GM21786 (cell line): ENCODE measurements at regions not wholly inside any gene's neighbourhood (a gene's known extent, or its start where the extent isn't known, plus 50 kb on each side); places are given as distances from the start of the nearest gene placed in this dataset.

Source experiments
- ATAC-seq: cut with Tn5 transposase; IDR thresholded peaks from one replicate; pipeline ENCODE4 v1.9.1; 2021; ENCODE audit not compliant: unreplicated experiment

GRCh38 chr10:128367807-128368206 is 241.6 kb upstream of the MKI67 start:
- no peak for ATAC-seq

GRCh38 chr10:128369101-128369650 is 243.0 kb upstream of the MKI67 start:
- ATAC-seq, result no peak

- ATAC-seq, result peak; percentile 84
These were observed 247.0 kb upstream of the MKI67 start for GRCh38 chr10:128373071-128373749.

GRCh38 chr10:128373831-128374230 is 247.6 kb upstream of the MKI67 start:
- ATAC-seq, result no peak

- no peak for ATAC-seq
These were observed 248.9 kb upstream of the MKI67 start for GRCh38 chr10:128375171-128375570.

- no peak for ATAC-seq
These were observed 251.3 kb upstream of the MKI67 start for GRCh38 chr10:128377364-128377987.

- no peak for ATAC-seq
These were observed 251.8 kb upstream of the MKI67 start for GRCh38 chr10:128377988-128378387.

- ATAC-seq, result no peak
These were observed 254.7 kb upstream of the MKI67 start for GRCh38 chr10:128380946-128381345.

GRCh38 chr10:128382225-128382624 is 256.0 kb upstream of the MKI67 start:
- ATAC-seq, result no peak

- ATAC-seq, result no peak
These were observed 258.6 kb upstream of the MKI67 start for GRCh38 chr10:128384831-128385230.

- no peak for ATAC-seq
These were observed 260.0 kb upstream of the MKI67 start for GRCh38 chr10:128386231-128386630.

GRCh38 chr10:128386816-128387604 is 260.8 kb upstream of the MKI67 start:
- ATAC-seq, result no peak

GRCh38 chr10:128390596-128390995 is 264.4 kb upstream of the MKI67 start:
- no peak for ATAC-seq

- ATAC-seq, result no peak
These were observed 267.3 kb upstream of the MKI67 start for GRCh38 chr10:128393546-128393945.

GRCh38 chr10:128398118-128398517 is 271.9 kb upstream of the MKI67 start:
- ATAC-seq, result no peak

GRCh38 chr10:128398999-128399398 is 272.8 kb upstream of the MKI67 start:
- ATAC-seq, result no peak

GRCh38 chr10:128400564-128400963 is 274.3 kb upstream of the MKI67 start:
- no peak for ATAC-seq

- no peak for ATAC-seq
These were observed 279.2 kb upstream of the MKI67 start for GRCh38 chr10:128405450-128405849.

- no peak for ATAC-seq
These were observed 285.4 kb upstream of the MKI67 start for GRCh38 chr10:128411643-128412042.

- ATAC-seq, result no peak
These were observed 288.3 kb upstream of the MKI67 start for GRCh38 chr10:128414568-128414967.

- no peak for ATAC-seq
These were observed 290.0 kb upstream of the MKI67 start for GRCh38 chr10:128416231-128416630.

GRCh38 chr10:128417826-128418225 is 291.6 kb upstream of the MKI67 start:
- no peak for ATAC-seq
